ENCODE measurements at regions not wholly inside any gene's neighbourhood (a gene's known extent, or its start where the extent isn't known, plus 50 kb on each side); places are given as distances from the start of the nearest gene placed in this dataset.

DNA sequence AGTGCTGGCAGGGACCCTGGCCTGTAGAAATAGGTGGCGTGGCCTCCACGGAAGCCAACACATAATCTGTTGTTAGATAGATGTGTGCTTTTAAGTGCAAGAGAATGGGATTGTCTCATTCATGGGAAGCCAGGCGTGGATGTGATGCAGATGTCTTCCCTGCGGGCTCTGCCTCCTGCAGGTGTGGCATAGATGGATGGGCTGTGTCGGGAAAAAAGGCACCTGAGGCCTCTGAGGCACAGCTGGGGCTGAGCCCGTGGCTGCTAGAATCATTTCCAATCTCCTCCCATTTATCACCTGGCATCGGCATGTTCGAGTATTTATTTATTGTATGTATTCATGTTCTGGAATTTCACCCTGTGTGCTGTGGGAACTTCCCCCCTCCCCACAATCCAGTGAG, 353.4 kb upstream of the AJAP1 start:
- TF ChIP-seq, protein P1, sequence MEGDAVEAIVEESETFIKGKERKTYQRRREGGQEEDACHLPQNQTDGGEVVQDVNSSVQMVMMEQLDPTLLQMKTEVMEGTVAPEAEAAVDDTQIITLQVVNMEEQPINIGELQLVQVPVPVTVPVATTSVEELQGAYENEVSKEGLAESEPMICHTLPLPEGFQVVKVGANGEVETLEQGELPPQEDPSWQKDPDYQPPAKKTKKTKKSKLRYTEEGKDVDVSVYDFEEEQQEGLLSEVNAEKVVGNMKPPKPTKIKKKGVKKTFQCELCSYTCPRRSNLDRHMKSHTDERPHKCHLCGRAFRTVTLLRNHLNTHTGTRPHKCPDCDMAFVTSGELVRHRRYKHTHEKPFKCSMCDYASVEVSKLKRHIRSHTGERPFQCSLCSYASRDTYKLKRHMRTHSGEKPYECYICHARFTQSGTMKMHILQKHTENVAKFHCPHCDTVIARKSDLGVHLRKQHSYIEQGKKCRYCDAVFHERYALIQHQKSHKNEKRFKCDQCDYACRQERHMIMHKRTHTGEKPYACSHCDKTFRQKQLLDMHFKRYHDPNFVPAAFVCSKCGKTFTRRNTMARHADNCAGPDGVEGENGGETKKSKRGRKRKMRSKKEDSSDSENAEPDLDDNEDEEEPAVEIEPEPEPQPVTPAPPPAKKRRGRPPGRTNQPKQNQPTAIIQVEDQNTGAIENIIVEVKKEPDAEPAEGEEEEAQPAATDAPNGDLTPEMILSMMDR (conservative IDR thresholded peaks at IDR 0.05; ENCODE audit: low read depth, low read length) = no peak
- H3K4me3 ChIP-seq (ENCODE audit: low read length) = no peak overlapping the region
- no peak for DNase-seq (ENCODE audit: low read depth)

DNA sequence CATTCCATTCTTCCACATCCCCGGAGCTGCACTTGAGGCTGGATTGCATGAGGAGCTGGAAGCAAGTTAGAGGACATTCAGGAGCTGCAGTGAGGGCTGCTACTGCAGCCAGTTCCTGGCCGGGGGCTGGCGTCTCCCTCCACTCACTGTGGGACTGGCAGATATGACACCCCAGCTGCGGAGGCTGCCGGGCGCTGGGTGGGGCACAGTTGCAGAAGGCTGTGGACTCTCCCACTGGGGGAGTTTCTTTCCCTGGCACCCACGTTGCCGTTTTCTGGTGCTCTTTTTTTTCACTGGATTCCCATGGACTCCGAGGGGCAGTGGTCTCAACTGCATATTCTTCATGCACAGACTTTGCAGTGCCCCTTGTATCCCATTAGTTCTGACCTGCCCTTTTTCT, 351.1 kb upstream of the AJAP1 start:
- H3K4me3 ChIP-seq (ENCODE audit: low read length) = no peak overlapping the region
- TF ChIP-seq, protein P1 (conservative IDR thresholded peaks at IDR 0.05; ENCODE audit: low read depth, low read length) = no peak
- no peak for DNase-seq (ENCODE audit: low read depth)

DNA sequence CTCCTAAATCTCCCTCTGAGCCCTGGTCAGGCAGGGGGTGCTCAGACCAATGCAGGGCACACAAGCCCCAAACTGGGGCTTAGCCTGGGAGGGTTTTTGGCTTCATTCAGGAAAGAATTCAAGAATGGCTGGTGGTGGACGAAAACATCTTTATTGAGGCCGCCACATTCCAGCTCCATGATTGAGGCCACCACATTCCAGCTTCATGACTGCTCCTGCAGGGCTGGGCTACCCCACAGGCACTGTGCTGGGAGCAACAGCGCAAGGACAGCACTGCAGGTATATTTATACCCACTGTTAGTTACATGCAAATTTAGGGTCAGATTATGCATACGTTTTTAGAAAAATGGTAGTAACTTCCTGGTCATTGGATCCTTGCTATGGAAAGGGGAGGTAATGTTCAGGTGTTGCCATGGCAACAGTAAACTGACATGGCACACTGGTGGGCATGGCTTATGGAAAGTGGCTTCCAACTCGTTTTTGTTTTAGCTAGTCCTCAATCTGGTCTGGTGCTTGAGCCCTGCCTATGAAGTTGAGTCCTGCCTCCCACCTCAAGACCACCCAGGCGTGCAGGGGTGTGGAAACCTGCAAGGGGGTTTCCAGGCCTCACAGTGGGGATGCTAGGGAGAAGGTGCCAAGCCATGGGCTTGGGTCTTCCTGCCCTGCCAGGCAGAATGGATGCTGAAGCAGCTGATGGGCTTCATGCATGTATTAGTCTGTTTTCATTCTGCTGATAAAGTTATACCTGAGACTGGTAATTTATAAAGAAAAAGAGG, 348.7 kb upstream of the AJAP1 start:
- TF ChIP-seq, protein P1 (conservative IDR thresholded peaks at IDR 0.05; ENCODE audit: low read depth, low read length) = no peak
- DNase-seq (ENCODE audit: low read depth) = no peak
- no peak overlapping the region for H3K4me3 ChIP-seq (ENCODE audit: low read length)

DNA sequence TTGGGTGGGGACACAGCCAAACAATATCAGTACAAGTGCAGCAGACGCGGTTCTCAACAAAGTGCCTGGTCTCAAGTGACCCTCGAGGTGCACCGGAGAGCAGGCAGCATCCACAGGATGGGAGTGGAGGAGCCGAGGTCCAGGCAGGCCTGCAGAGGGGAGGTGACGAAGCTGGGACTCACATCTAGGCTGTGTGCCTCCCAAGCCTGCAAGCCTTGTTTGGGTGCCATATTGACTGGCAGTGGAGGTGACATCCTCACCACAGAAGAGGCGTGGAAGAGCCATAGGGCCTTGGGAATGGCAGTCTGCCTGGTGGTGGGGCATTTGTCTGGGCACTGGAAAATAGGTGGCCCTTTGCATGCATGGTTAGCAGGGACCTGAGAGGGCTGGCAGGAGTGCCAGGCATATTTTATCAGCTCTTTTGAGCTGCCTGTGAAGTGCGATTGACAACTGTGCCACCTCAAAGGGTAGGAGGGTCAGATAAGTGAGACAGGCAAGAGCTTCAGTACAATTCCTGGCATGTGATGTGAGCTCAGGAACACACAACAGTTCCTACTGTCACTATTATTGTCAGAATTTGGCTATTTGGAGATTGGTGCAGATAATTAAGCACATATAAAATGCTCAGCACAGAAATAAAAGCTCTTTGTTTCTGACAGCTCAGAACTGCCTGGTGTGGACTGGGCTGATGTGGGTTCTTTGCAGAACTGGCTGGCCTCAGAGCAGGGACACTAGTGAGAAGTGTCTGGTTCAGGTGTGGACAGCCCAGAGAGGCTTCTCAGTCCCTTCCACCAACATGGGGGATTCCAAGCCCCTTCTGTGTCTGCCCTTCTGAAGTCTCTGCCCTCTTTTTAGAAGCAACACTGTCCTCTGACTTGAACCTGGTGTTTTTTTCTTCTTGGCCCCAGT, 347.6 kb upstream of the AJAP1 start:
- no peak overlapping the region for H3K4me3 ChIP-seq (ENCODE audit: low read length)
- DNase-seq (ENCODE audit: low read depth) = no peak
- TF ChIP-seq, protein P1 (conservative IDR thresholded peaks at IDR 0.05; ENCODE audit: low read depth, low read length) = no peak

DNA sequence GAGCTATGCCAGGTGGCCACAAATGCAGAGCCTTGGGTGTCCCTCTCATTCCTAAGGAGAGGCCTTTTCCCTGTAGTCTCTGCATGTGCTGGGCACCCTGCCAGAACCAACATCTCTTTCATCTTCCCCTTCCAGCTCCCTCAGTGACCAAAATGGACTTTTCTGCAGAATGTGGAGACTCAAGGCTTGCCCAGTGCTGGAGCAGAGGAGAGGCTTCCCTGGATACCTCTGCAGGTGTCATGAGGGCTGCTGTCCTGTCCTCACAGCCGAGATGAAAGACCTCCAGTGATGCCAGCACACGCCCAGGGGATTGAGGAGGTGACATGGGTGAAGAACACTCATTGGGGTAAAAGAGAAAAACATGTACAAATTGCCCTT, 347.0 kb upstream of the AJAP1 start:
- no peak for DNase-seq (ENCODE audit: low read depth)
- TF ChIP-seq, protein P1 (conservative IDR thresholded peaks at IDR 0.05; ENCODE audit: low read depth, low read length) = no peak
- H3K4me3 ChIP-seq (ENCODE audit: low read length) = no peak overlapping the region

DNA sequence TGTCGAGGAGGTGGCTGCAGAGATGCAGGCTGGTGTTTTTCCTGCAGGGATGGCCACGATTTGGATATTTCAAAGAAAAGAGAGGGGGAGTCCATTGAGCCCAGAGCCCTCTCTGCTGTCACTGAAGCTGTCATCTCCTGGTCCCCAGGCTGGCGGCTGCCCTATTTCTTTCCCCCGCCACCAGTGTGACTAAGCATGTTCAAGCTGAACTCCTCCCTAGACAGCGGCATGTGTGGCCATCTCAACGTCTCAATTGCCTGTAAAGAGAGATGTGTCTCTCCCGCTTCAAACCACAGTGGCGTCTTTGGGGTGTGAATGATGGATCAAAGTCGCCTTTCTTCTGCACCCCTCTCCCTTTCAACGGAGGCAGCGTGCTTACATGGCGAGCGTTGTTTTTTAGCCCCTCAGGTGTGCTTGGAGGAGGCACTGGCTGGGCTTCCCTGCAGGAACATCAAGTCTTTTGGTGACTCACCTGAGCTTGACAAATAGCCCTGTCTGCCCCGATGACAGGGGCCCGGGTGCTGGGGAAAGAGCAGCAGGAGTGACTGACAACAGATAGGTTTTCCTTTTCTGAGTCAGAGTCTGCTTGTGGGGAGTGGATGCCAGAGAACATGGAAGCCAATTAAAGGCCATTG, 346.4 kb upstream of the AJAP1 start:
- TF ChIP-seq, protein P1 (conservative IDR thresholded peaks at IDR 0.05; ENCODE audit: low read depth, low read length) = no peak
- DNase-seq (ENCODE audit: low read depth) = no peak
- H3K4me3 ChIP-seq (ENCODE audit: low read length) = no peak overlapping the region
